ENCODE measurements at regions not wholly inside any gene's neighbourhood (a gene's known extent, or its start where the extent isn't known, plus 50 kb on each side); places are given as distances from the start of the nearest gene placed in this dataset.

- TF ChIP-seq CTCF (IDR thresholded peaks at IDR 0.05 in 2 of 3, conservative IDR thresholded peaks at IDR 0.05 in 1 of 3; ENCODE audit: control insufficient read depth in 2 of 3, extremely low read depth in 1 of 3, insufficient read depth in 1 of 3, low read depth in 3 of 3, low read length in 3 of 3) (no peak), POLR2A (IDR thresholded peaks at IDR 0.05; ENCODE audit: low read depth, low read length) (no peak), ZBTB33 (IDR thresholded peaks at IDR 0.05) (no peak), SUZ12 (IDR thresholded peaks at IDR 0.05; ENCODE audit: unreplicated experiment) (no peak), SKIL (IDR thresholded peaks at IDR 0.05; ENCODE audit: low read depth, poor library complexity, severe bottlenecking) (no peak), MTA2 (IDR thresholded peaks at IDR 0.05; ENCODE audit: low read depth) (no peak), SP1 (IDR thresholded peaks at IDR 0.05; ENCODE audit: low read depth, low read length) (no peak), SMC3 (IDR thresholded peaks at IDR 0.05; ENCODE audit: borderline replicate concordance, low read length) (no peak), TAF1 (IDR thresholded peaks at IDR 0.05; ENCODE audit: borderline replicate concordance, low read depth, low read length) (no peak), RB1 (IDR thresholded peaks at IDR 0.05; ENCODE audit: borderline replicate concordance) (no peak), SRF (IDR thresholded peaks at IDR 0.05; ENCODE audit: low read depth in 2 of 2, low read length in 2 of 2) (no peak), MAX (IDR thresholded peaks at IDR 0.05; ENCODE audit: low read depth, low read length) (no peak), RBBP5 (conservative IDR thresholded peaks at IDR 0.05) (no peak)
Measured at GRCh38 chr16:50496990-50497389, 51.2 kb upstream of the NKD1 start.
